ENCODE measurements at regions not wholly inside any gene's neighbourhood (a gene's known extent, or its start where the extent isn't known, plus 50 kb on each side); places are given as distances from the start of the nearest gene placed in this dataset.

GRCh38 chr15:87340370-87340769 lies 916.2 kb downstream of the NTRK3 start:
- TF ChIP-seq JUND (IDR thresholded peaks at IDR 0.05; ENCODE audit: low read depth): no peak
- DNase-seq (ENCODE audit: low read depth in 1 of 2, low spot score in 1 of 2): no peak
- in situ Hi-C loops (cut with HindIII; ENCODE audit: low pct_unique_long_range_greater_than_20kb, low sequenced_read_pairs): no loop called here

GRCh38 chr15:87326269-87326668 lies 930.3 kb downstream of the NTRK3 start:
- in situ Hi-C loops (cut with HindIII; ENCODE audit: low pct_unique_long_range_greater_than_20kb, low sequenced_read_pairs): no loop called here
- DNase-seq (ENCODE audit: low read depth in 1 of 2, low spot score in 1 of 2): no peak
- no peak for TF ChIP-seq JUND (IDR thresholded peaks at IDR 0.05; ENCODE audit: low read depth)

DNA sequence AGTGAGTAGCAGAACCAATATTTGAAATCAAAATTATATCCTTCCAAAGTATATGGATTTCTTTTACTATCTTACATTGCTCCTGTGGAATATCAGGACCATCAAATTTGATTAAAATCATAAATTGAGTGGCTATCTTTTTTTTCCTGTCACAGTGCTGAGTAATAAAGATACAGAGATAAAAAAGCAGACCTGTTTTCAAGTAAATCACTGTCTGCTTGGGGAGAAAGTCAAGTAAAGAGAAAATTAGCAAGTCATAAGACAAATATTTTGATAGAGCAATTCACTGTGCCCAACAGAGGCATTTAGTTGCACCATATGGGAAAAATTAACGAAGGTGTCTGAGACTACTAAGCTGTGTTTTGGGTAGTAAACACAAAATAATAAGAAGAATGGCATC lies 933.7 kb downstream of the NTRK3 start:
- no peak for DNase-seq (ENCODE audit: low read depth in 1 of 2, low spot score in 1 of 2)
- TF ChIP-seq JUND (IDR thresholded peaks at IDR 0.05; ENCODE audit: low read depth): no peak
- in situ Hi-C loops (cut with HindIII; ENCODE audit: low pct_unique_long_range_greater_than_20kb, low sequenced_read_pairs): no loop called here

DNA sequence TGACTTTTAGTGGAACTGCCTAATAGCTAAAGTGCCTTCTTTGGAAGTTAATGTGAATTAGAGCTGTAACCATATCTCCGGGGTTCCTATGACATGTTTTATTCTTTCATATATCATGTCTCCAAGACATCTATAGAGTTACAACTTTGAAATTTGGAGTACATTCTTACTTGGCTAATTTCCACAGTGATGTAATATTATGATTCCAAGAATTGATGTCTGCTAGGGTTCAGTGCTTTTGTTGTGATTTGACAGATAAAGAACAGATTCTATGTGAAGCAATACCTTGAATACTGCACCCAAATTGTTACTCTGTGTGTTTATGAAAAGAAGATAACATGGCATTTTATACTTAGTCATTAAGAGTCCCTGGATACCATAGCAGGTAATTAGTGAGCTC lies 934.3 kb downstream of the NTRK3 start:
- DNase-seq (ENCODE audit: low read depth in 1 of 2, low spot score in 1 of 2): no peak
- no peak for TF ChIP-seq JUND (IDR thresholded peaks at IDR 0.05; ENCODE audit: low read depth)
- in situ Hi-C loops (cut with HindIII; ENCODE audit: low pct_unique_long_range_greater_than_20kb, low sequenced_read_pairs): no loop called here

DNA sequence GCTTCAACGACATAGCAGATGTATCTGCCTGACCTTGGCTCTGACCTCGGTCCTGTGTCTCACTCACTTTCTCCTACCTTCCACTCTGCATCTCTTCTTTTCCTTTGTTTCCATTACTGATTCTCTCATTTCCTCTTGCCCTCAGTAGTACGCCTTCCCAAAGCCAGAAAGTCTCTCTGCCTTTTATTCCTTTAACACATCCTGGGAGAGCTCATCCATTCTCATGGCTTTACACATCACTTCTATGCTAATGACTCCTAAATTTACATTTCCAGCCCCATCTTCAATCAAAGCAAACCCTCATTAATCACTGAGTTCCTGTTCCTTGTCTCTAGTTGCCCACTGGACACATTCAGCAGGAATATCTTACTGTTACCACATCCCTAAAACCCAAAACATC lies 938.6 kb downstream of the NTRK3 start:
- in situ Hi-C loops (cut with HindIII; ENCODE audit: low pct_unique_long_range_greater_than_20kb, low sequenced_read_pairs): no loop called here
- DNase-seq (ENCODE audit: low read depth in 1 of 2, low spot score in 1 of 2): no peak
- no peak for TF ChIP-seq JUND (IDR thresholded peaks at IDR 0.05; ENCODE audit: low read depth)

GRCh38 chr15:87312221-87312620 lies 944.3 kb downstream of the NTRK3 start:
- no peak for DNase-seq (ENCODE audit: low read depth in 1 of 2, low spot score in 1 of 2)
- in situ Hi-C loops (cut with HindIII; ENCODE audit: low pct_unique_long_range_greater_than_20kb, low sequenced_read_pairs): no loop called here

DNA sequence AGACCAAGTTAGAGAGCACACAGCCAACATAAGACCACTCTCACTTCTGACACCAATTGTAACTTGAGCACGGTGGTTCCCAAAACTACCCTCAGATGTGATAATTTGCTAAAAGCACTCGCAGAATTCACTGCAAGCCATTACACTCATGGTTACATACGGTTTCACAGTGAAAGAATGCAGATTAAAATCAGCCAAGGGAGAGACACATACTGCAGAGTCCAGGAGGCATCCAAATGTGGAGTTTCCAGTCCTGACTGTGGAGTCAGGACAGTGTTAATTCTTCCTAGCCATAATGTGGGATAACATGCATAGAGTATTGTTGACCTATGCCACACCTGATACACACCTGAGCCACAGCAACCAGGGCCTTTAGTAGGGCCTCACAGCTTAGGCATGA lies 956.4 kb downstream of the NTRK3 start:
- DNase-seq (ENCODE audit: low read depth in 1 of 2, low spot score in 1 of 2): no peak
- in situ Hi-C loops (cut with HindIII; ENCODE audit: low pct_unique_long_range_greater_than_20kb, low sequenced_read_pairs): no loop called here
- TF ChIP-seq JUND (IDR thresholded peaks at IDR 0.05; ENCODE audit: low read depth): no peak

More at GRCh38 chr15:87312221-87312620, 944.3 kb downstream of the NTRK3 start:
- TF ChIP-seq JUND (IDR thresholded peaks at IDR 0.05; ENCODE audit: low read depth): no peak

GRCh38 chr15:87294854-87295253 lies 961.7 kb downstream of the NTRK3 start:
- in situ Hi-C loops (cut with HindIII; ENCODE audit: low pct_unique_long_range_greater_than_20kb, low sequenced_read_pairs): no loop called here
- DNase-seq (ENCODE audit: low read depth in 1 of 2, low spot score in 1 of 2): no peak
- TF ChIP-seq JUND (IDR thresholded peaks at IDR 0.05; ENCODE audit: low read depth): no peak

GRCh38 chr15:87293031-87293430 lies 963.5 kb downstream of the NTRK3 start:
- no peak for TF ChIP-seq JUND (IDR thresholded peaks at IDR 0.05; ENCODE audit: low read depth)
- DNase-seq (ENCODE audit: low read depth in 1 of 2, low spot score in 1 of 2): peak in 1 of 2 experiments; percentile 31
- in situ Hi-C loops (cut with HindIII; ENCODE audit: low pct_unique_long_range_greater_than_20kb, low sequenced_read_pairs): no loop called here

DNA sequence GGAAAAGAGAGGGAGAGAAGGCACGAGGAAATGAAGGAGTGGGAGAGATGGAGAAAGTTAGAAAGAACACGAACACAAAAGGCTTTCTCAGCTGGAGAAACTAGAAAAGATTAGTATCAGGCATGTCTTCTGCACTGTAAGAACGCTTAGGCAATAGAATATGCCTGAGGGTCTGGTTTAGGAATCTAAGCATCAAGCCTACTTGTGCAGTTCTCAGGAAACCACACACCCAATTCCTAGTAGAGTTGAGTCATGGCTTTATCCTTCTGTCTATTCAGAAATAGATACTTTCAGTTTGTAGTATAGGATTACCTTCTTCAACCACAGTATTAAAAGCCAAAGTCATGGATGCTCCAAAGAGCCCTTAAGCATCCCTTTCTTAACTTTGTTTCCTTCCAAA lies 969.4 kb downstream of the NTRK3 start:
- DNase-seq (ENCODE audit: low read depth in 1 of 2, low spot score in 1 of 2): peak in 1 of 2 experiments; percentile 51
- TF ChIP-seq JUND (IDR thresholded peaks at IDR 0.05; ENCODE audit: low read depth): no peak
- in situ Hi-C loops (cut with HindIII; ENCODE audit: low pct_unique_long_range_greater_than_20kb, low sequenced_read_pairs): no loop called here

DNA sequence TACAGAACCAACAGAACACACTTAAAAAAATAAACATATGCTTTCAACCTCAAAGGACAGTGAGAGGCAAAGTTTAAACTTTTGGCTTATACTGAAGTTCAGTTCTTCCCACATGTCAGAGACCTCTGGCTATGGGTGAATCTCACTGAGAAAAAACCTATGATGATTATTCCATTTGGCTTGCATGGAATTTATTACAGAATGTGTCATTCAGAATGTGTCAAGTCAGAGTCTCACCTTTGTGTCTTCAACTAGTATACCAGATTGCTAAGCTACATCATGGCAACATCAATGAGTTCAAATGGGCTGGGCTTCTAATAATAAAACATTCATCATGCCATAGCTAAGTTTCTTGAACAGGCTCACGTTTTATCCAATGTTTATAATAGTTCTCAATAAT lies 987.0 kb downstream of the NTRK3 start:
- in situ Hi-C loops (cut with HindIII; ENCODE audit: low pct_unique_long_range_greater_than_20kb, low sequenced_read_pairs): no loop called here
- no peak for TF ChIP-seq JUND (IDR thresholded peaks at IDR 0.05; ENCODE audit: low read depth)
- DNase-seq (ENCODE audit: low read depth in 1 of 2, low spot score in 1 of 2): no peak

DNA sequence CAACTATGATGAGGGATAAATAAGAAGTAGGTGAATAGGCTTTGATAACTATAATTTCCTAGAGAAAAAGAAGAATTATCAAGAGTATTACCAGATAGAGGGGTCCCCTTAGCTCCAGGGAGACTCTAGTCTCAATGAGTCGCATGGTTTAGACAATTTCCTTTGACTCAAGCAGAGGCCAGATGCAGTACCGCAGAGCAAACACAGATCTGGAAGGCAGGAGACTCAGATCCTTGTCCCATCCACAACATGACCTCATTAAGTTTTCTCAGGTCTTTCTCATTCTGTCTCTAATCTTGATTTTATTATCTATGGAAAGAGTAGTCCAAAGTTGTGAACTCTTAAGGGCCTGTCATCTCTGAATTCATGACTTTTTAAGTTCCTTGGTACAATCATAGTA lies 987.9 kb downstream of the NTRK3 start:
- no peak for TF ChIP-seq JUND (IDR thresholded peaks at IDR 0.05; ENCODE audit: low read depth)
- in situ Hi-C loops (cut with HindIII; ENCODE audit: low pct_unique_long_range_greater_than_20kb, low sequenced_read_pairs): no loop called here
- no peak for DNase-seq (ENCODE audit: low read depth in 1 of 2, low spot score in 1 of 2)

- no peak for TF ChIP-seq JUND (IDR thresholded peaks at IDR 0.05; ENCODE audit: low read depth)
- DNase-seq (ENCODE audit: low read depth in 1 of 2, low spot score in 1 of 2): no peak
- in situ Hi-C loops (cut with HindIII; ENCODE audit: low pct_unique_long_range_greater_than_20kb, low sequenced_read_pairs): no loop called here
Measured at GRCh38 chr15:87267798-87268197, 988.7 kb downstream of the NTRK3 start.

DNA sequence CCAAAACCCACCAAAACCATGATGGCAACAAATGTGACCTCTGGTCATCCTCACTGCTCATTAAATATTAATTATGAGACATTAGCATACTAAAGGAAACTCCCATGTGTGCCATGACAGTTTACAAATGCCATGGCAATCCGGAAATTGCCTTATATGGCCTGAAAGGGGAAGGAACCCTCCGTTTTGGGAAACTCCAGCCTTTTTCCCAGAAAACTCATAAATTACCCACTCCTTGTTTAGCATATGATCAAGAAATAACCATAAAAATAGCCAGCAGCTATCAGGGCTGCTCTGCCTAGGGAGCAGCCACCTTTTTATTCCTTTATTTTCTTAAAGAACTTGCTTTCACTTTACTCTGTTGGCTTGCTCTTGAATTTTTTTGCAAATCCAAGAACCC lies 992.7 kb downstream of the NTRK3 start:
- no peak for DNase-seq (ENCODE audit: low read depth in 1 of 2, low spot score in 1 of 2)
- in situ Hi-C loops (cut with HindIII; ENCODE audit: low pct_unique_long_range_greater_than_20kb, low sequenced_read_pairs): no loop called here
- TF ChIP-seq JUND (IDR thresholded peaks at IDR 0.05; ENCODE audit: low read depth): no peak
